Tibial nerve (tissue), 4 donors: ENCODE measurements at regions not wholly inside any gene's neighbourhood (a gene's known extent, or its start where the extent isn't known, plus 50 kb on each side); places are given as distances from the start of the nearest gene placed in this dataset.

Source experiments
- CTCF ChIP-seq, 5 experiments: fragments of 200-600 bp in 3 of 5; fragments of 450-650 bp in 2 of 5; sonication (generic) in 3 of 5; IDR thresholded peaks; one replicate each; pipeline ENCODE4 v1.5.1; 2016 to 2019; ENCODE audit warnings: antibody characterized with exemption in 5 of 5, mild to moderate bottlenecking in 3 of 5, moderate library complexity in 2 of 5
- EP300 ChIP-seq, 2 donors: sonication (generic); formaldehyde crosslinking; IDR thresholded peaks; one replicate each; pipeline ENCODE4 v1.6.1; 2017; ENCODE audit warnings: antibody characterized with exemption in 2 of 2, mild to moderate bottlenecking in 1 of 2
- POLR2A ChIP-seq, 2 donors: fragments of 450-650 bp; IDR thresholded peaks; one replicate each; pipeline ENCODE4 v1.6.1; 2017; ENCODE audit warnings: antibody characterized with exemption in 2 of 2, mild to moderate bottlenecking in 2 of 2, moderate library complexity in 2 of 2

- TF ChIP-seq CTCF (IDR thresholded peaks at IDR 0.05) (no peak), POLR2A (IDR thresholded peaks at IDR 0.05) (no peak), EP300 (IDR thresholded peaks at IDR 0.05) (no peak)
These were observed 338.9 kb downstream of the TEX29 start for GRCh38 chr13:111659219-111659775.
